ENCODE measurements at regions not wholly inside any gene's neighbourhood (a gene's known extent, or its start where the extent isn't known, plus 50 kb on each side); places are given as distances from the start of the nearest gene placed in this dataset.

DNA sequence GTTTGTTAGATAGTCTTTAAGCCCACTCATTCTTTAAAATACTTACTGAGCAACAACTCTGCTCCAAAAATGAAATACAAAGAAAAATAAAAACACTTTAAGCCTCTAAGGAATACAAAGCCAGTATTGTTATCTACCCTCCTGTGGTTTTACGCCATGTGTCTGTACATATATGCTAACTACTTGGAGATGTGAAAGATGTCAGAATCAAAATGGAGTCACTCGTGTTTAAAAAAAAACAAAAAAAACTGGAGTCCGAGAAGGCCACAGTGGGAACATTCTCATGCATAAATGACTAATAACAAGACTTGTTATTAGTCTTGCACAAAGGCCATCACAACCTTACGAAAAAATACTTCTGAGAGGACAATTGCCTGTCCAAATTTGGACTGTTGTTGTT, 393.1 kb downstream of the TBC1D4 start:
- TF ChIP-seq, protein P1, sequence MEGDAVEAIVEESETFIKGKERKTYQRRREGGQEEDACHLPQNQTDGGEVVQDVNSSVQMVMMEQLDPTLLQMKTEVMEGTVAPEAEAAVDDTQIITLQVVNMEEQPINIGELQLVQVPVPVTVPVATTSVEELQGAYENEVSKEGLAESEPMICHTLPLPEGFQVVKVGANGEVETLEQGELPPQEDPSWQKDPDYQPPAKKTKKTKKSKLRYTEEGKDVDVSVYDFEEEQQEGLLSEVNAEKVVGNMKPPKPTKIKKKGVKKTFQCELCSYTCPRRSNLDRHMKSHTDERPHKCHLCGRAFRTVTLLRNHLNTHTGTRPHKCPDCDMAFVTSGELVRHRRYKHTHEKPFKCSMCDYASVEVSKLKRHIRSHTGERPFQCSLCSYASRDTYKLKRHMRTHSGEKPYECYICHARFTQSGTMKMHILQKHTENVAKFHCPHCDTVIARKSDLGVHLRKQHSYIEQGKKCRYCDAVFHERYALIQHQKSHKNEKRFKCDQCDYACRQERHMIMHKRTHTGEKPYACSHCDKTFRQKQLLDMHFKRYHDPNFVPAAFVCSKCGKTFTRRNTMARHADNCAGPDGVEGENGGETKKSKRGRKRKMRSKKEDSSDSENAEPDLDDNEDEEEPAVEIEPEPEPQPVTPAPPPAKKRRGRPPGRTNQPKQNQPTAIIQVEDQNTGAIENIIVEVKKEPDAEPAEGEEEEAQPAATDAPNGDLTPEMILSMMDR (IDR thresholded peaks at IDR 0.05 in 8 of 11, conservative IDR thresholded peaks at IDR 0.05 in 3 of 11) = no peak
- no peak for TF ChIP-seq POLR2AphosphoS5 (IDR thresholded peaks at IDR 0.05)

Data from spleen (tissue), 7 donors.